NCI-H187 treated with DMSO at 0.1 percent for 48 hours (cell line): ENCODE measurements at regions not wholly inside any gene's neighbourhood (a gene's known extent, or its start where the extent isn't known, plus 50 kb on each side); places are given as distances from the start of the nearest gene placed in this dataset.

Source experiments
- DNase-seq: peaks from one replicate; lab custom pipeline; 2025; lab: John Stamatoyannopoulos, UW

DNA sequence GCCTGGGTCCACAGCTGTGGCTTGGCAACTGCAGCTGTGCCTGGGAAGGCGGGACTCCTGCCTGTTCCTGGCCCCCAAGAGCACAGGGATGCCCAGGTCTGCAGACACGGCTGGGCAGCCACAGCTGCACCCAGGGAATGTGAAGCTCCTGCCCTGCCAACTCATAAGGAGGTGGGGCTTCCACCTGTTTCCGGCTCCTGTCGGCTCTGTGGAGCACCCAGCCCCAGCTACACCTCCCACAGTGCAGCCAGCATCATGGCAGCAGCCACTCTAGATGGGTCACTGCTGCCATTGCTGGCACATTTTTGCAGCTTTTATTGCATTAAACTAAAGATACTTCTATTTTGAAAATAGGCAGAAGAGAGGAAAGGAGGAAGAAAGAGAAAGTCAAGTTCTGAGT is 207.9 kb downstream of the SAMD5 start:
- DNase-seq, result no peak

DNA sequence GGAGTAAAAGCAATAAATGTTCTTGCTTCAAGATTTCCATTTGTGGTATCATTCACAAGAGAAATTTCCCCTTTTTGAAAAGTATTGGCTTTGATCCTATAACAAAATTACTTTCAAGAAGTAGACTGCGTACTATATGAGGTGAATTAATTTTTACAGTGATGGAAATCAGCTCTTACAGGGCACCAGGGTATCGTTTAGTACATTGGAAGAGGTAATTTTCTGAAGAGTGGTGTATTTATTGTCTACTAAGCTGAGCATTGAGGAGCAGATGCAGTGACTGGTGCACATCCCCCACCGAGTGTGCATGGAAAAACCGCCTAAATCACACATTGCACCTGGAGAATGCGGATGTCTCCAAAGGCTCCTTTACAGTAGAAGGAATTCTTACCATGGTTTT is 209.5 kb downstream of the SAMD5 start:
- DNase-seq, result no peak

GRCh38 chr6:147722158-147722557 is 213.7 kb downstream of the SAMD5 start:
- no peak for DNase-seq

DNA sequence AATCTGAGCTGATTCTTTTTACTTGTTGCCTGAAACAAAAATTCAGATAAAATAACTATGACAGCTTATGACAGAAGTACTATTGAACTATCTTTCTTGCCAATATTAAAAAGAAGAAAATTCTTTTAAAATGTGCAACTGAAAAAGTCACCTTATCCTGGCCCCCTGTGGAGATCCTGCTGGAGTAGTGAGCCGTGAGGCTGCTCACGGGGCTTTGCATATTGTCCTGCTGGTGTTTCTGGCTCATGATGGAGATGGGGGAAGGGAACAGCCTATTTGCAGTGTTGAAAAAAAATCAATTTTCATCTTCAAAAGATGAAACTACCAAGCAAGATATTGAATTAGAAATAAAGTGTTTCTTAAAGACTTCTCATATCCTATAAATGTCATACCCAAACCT is 216.0 kb downstream of the SAMD5 start:
- DNase-seq, result no peak

DNA sequence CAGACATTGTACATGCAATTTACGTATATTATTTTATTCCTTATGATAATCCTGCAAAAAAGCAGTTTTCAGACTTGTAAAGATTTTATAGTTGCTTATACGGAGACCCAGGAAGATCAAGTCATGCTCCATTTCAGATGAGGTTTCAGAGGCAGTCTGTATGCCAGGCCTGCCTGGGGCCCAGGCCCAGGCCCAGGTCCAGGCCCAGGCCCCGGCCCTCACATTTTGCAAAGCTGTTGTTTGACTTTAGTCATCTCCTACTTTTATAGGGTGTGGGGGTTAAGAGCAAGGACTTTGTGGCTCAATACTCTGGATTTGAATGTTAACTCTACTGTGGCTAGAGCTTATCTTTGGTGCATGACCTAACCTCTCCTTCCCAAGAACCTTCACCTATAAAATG is 217.9 kb downstream of the SAMD5 start:
- no peak for DNase-seq

DNA sequence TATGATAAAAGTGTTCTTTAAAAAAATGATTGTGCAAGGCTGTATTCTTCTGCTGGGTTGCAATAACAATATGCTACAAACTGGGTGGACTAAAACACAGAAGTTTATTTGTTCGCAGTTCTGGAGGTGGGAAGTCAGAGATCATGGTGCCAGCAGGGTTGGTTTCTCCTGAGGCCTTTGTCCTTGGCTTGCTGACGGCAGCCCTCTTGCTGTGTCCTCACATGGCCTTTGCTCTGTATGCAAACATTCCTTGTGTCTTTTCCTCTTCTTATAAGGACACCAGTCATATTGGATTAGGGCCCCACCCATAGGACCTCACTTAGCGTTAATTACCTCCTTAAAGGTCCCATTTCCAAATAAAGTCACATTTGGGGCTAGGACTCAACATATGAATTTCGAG is 220.4 kb downstream of the SAMD5 start:
- no peak for DNase-seq

DNA sequence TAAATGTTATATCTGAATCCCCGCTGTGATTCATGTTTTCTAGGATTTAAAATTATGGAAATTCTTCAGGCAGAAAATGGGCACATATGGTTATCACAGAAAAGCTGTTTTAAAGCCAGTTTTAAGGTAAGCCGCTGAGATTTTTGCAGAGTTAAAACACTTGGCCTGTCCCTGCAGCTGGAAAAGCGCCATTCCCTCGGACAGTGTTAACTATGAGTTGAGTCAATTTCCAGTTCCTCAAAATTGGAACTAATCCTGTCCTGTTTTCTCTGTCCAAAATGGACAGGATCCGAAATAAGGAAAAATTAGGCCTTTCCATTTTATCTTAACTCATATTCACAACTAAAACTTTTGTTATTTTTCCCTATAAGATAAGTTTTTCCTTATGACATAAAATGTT is 225.2 kb downstream of the SAMD5 start:
- no peak for DNase-seq

GRCh38 chr6:147734151-147734550 is 225.7 kb downstream of the SAMD5 start:
- no peak for DNase-seq

- DNase-seq, result no peak
These were observed 227.4 kb downstream of the SAMD5 start for GRCh38 chr6:147735924-147736323.

GRCh38 chr6:147737115-147737514 is 228.6 kb downstream of the SAMD5 start:
- DNase-seq, result no peak

GRCh38 chr6:147738099-147738498 is 229.6 kb downstream of the SAMD5 start:
- no peak for DNase-seq

DNA sequence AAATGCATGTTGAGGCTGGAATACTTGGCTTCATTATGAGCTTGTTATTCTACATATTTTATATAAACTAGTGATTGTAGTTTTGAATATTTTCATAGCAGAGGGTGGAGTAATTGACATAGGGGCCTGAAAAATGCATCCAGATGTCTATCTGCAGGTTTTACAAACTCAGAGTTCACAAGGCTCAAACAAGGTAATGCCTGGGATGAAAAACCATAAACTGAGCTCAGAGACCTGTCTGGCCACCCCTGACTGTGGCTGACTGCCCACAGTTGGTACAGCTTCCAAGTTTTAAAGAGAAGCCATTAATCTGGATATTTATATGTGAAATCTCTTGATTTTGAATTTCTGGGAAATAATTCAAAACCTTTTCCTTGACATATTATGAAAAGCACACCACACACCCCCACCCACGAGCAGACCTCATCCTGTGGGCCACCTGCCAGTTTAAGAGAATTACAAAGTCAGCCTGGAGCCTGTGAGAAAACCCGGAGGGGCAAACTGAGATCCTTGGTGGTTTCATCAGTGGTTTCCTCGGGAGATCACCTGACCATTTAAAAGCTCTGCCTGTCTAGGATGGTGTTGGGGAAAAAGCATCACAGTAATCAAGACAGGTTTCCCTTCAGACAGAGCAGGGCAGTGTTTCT is 230.1 kb downstream of the SAMD5 start:
- DNase-seq, result no peak

GRCh38 chr6:147740326-147740725 is 231.8 kb downstream of the SAMD5 start:
- DNase-seq, result no peak

GRCh38 chr6:147740916-147741315 is 232.4 kb downstream of the SAMD5 start:
- no peak for DNase-seq

- no peak for DNase-seq
These were observed 232.9 kb downstream of the SAMD5 start for GRCh38 chr6:147741389-147741788.

GRCh38 chr6:147742440-147742839 is 233.9 kb downstream of the SAMD5 start:
- no peak for DNase-seq

- no peak for DNase-seq
These were observed 235.5 kb downstream of the SAMD5 start for GRCh38 chr6:147744012-147744411.

DNA sequence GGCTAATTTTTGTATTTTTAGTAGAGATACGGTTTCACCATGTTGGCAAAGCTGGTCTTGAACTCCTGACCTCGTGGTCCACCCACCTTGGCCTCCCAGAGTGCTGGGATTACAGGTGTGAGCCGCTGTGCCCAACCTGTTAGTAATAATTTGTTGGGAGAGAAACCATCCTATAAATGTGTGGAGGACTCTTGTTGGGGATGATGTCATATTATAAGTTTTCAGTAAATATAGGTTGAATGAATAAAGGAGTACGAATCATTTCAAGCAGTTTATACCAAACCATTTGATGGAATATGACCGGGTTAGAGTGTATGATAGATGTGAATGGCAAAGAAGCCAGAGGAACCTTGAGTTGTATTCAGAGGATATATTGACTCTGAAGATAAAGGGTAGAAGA is 240.8 kb downstream of the SAMD5 start:
- no peak for DNase-seq

- no peak for DNase-seq
These were observed 241.9 kb downstream of the SAMD5 start for GRCh38 chr6:147750413-147750812.

GRCh38 chr6:147751232-147751631 is 242.7 kb downstream of the SAMD5 start:
- no peak for DNase-seq

DNA sequence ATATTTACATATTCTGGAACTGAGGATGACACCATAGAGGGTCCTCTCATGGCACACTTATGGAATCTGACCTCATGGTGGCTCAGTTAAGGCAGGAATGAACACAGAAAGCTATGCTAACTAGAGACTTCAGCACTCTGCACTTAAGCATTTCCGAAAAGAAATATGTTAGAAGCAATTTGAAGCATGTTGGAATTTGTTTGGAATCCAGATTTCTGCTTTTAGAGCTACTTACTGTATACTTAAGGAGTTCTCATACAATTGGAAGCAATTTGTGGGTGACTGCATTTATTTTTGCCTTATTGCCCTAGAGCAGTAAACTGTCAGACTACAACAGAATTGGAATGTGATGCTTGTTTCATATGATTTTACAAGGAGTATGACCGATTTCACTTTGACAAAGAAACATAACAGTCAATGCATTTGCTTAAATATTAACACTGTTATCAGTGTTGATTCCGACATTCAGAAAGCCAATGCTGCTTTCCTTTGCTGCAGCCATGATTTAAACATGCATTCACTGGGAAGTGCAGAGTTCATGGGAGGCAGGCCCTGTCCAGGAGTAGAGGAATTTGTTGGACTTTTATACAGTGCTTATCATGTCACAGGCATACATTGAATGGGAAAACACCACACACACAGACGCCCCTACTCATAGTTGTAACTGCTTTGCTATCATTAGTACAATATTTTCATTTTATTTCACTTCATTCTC is 244.4 kb downstream of the SAMD5 start:
- DNase-seq, result no peak

DNA sequence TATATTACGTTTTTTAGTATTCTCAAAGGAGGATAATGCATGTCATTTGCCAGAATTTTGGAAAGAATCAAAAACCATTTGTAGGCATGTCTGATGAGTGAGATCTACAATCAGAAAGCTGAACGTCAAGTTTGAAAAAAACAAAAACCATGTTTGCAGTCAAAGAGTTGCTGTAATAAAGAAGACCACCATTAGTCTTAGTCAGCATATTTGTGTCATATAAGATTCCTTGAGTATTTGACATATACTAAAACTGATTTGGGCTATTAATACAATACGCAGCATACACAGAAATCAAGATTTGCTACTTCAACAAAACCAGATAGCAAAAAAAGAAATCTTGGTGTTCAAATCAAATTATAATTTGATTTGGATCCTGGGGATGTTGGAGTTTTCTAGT is 247.5 kb downstream of the SAMD5 start:
- no peak for DNase-seq

GRCh38 chr6:147756891-147757290 is 248.4 kb downstream of the SAMD5 start:
- no peak for DNase-seq

- no peak for DNase-seq
These were observed 248.8 kb downstream of the SAMD5 start for GRCh38 chr6:147757291-147757690.
